Adrenal gland (tissue), 9 donors: ENCODE measurements at regions not wholly inside any gene's neighbourhood (a gene's known extent, or its start where the extent isn't known, plus 50 kb on each side); places are given as distances from the start of the nearest gene placed in this dataset.

Experiments used
- DNase-seq, 7 donors: peaks; one replicate each; pipeline ENCODE4 v3.0.0-alpha.2; 2019 to 2020
- H3K27ac ChIP-seq, 5 donors: fragments of 200-600 bp; sonication (generic) in 4 of 5; 1 replicate in 3 of 5; 2 replicates in 2 of 5; pipeline versions ENCODE4 v1.5.1 to v1.8.0; 2016 to 2020; ENCODE audit warnings: mild to moderate bottlenecking in 1 of 5
- H3K27me3 ChIP-seq: fragments of 200-600 bp; 2 replicates; pipeline ENCODE4 v1.8.0; 2021
- H3K36me3 ChIP-seq, 2 donors: fragments of 200-600 bp; replicated peaks in 1 of 2; 1 replicate in 1 of 2; 2 replicates in 1 of 2; pipeline versions ENCODE4 v1.5.1 to v1.8.0; 2018 to 2022
- H3K4me1 ChIP-seq, 2 donors: fragments of 200-600 bp; replicated peaks in 1 of 2; 1 replicate in 1 of 2; 2 replicates in 1 of 2; pipeline versions ENCODE4 v1.5.1 to v1.8.0; 2018 to 2021
- H3K4me3 ChIP-seq, 4 donors: fragments of 200-600 bp; sonication (generic) in 3 of 4; one replicate each; pipeline ENCODE4 v1.5.1; 2016 to 2018
- H3K9me3 ChIP-seq, 3 donors: fragments of 200-600 bp; sonication (generic) in 1 of 3; replicated peaks in 1 of 3; 1 replicate in 2 of 3; 2 replicates in 1 of 3; pipeline versions ENCODE4 v1.5.1 to v1.8.0; 2016 to 2021
- POLR2A ChIP-seq, 2 donors: fragments of 450-650 bp; IDR thresholded peaks; one replicate each; pipeline ENCODE4 v1.6.1; 2017; ENCODE audit warnings: antibody characterized with exemption in 2 of 2, mild to moderate bottlenecking in 2 of 2, moderate library complexity in 1 of 2
- WGBS, 4 donors: extraction: QIAGEN DNeasy Blood & Tissue Kit in 2 of 4; methylation state at CpG; one replicate each; pipeline versions ENCODE4 v1.1.5 to v1.1.7; 2013 to 2017; 5-methylcytosine and 5-hydroxymethylcytosine counted together
- intact Hi-C, 2 donors: fragments of 100-400 bp; cut with DNase I; formaldehyde crosslinking; loops; one replicate each; pipeline versions ENCODE4 v1.14.1 to v1.15.0; 2022 to 2023
- TF ChIP-seq, protein P1 (sequence below), 6 experiments: fragments of 450-650 bp in 4 of 6; fragments of 200-600 bp in 2 of 6; sonication (generic) in 1 of 6; IDR thresholded peaks; 1 replicate in 5 of 6; 2 replicates in 1 of 6; pipeline versions ENCODE4 v1.5.1 to v1.8.0; 2016 to 2021; ENCODE audit warnings: antibody characterized with exemption in 6 of 6, mild to moderate bottlenecking in 2 of 6, moderate library complexity in 1 of 6
- donor health status: healthy with polysubstance abuse.
- donor health status: Bipolar disorder and iron deficiency.
- donor health status: DM: yes; HTN: yes; CAD: no.
- donor health status: DM: no; HTN: no; CAD: no.
- donor health status: DM: no; HTN: no; CAD: no.

- H3K9me3 ChIP-seq = no peaks in the 10 kb centered on the region
These were observed 759.3 kb downstream of the BCL11B start for GRCh38 chr14:98512501-98513251.

DNA sequence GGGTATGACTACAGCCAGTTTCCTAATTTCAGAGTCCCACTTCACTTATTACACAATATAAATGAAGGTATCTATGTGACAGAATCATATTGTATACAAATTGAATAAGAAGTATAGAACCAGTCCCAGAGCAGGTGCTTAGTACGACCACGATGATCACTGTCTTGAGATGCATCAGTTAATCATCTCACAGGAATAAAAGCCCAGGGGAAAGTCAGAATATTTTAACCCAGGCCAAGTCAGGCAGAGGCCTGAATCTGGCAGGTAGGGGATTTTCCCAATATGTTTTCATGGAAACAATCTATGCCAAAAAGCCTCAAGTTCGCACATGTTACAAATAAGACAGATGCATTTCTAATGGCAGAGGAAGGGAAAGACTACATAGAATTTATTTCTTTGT is 758.4 kb downstream of the BCL11B start:
- no peak for DNase-seq
- Histone ChIP-seq H3K4me3 (no peak overlapping the region), H3K4me1 (no peaks in the 10 kb centered on the region), H3K9me3 (no peaks in the 10 kb centered on the region), H3K36me3 (no peaks in the 10 kb centered on the region), H3K27me3 (no peaks in the 10 kb centered on the region), H3K27ac (no peak overlapping the region)
- 75 to 80% (median 77%) methylated on average over 3 of the region's 3 CpGs for WGBS, 4 donors
- intact Hi-C loops = no loop called here
- TF ChIP-seq POLR2A (IDR thresholded peaks at IDR 0.05) = no peak
- TF ChIP-seq, protein P1, sequence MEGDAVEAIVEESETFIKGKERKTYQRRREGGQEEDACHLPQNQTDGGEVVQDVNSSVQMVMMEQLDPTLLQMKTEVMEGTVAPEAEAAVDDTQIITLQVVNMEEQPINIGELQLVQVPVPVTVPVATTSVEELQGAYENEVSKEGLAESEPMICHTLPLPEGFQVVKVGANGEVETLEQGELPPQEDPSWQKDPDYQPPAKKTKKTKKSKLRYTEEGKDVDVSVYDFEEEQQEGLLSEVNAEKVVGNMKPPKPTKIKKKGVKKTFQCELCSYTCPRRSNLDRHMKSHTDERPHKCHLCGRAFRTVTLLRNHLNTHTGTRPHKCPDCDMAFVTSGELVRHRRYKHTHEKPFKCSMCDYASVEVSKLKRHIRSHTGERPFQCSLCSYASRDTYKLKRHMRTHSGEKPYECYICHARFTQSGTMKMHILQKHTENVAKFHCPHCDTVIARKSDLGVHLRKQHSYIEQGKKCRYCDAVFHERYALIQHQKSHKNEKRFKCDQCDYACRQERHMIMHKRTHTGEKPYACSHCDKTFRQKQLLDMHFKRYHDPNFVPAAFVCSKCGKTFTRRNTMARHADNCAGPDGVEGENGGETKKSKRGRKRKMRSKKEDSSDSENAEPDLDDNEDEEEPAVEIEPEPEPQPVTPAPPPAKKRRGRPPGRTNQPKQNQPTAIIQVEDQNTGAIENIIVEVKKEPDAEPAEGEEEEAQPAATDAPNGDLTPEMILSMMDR (IDR thresholded peaks at IDR 0.05) = no peak

More at GRCh38 chr14:98512501-98513251, 759.3 kb downstream of the BCL11B start:
- intact Hi-C loops = no loop called here
- 36 to 45% (median 41%) methylated on average over 10 of the region's 10 CpGs for WGBS, 4 donors
- Histone ChIP-seq H3K4me3 (no peak overlapping the region), H3K36me3 (no peaks in the 10 kb centered on the region), H3K27ac (no peak overlapping the region), H3K27me3 (no peaks in the 10 kb centered on the region), H3K4me1 (no peaks in the 10 kb centered on the region)
- no peak for DNase-seq
- TF ChIP-seq, protein P1 (IDR thresholded peaks at IDR 0.05) = no peak
- TF ChIP-seq POLR2A (IDR thresholded peaks at IDR 0.05) = no peak

GRCh38 chr14:98514016-98514415 is 758.0 kb downstream of the BCL11B start:
- H3K27me3 ChIP-seq = no peaks in the 10 kb centered on the region
- TF ChIP-seq, protein P1 (IDR thresholded peaks at IDR 0.05) = no peak
- no peak for TF ChIP-seq POLR2A (IDR thresholded peaks at IDR 0.05)
- no peak for DNase-seq
- intact Hi-C loops = no loop called here
- no peak overlapping the region for H3K27ac ChIP-seq
- no peaks in the 10 kb centered on the region for H3K9me3 ChIP-seq
- H3K4me1 ChIP-seq = no peaks in the 10 kb centered on the region
- no peaks in the 10 kb centered on the region for H3K36me3 ChIP-seq
- no peak overlapping the region for H3K4me3 ChIP-seq

DNA sequence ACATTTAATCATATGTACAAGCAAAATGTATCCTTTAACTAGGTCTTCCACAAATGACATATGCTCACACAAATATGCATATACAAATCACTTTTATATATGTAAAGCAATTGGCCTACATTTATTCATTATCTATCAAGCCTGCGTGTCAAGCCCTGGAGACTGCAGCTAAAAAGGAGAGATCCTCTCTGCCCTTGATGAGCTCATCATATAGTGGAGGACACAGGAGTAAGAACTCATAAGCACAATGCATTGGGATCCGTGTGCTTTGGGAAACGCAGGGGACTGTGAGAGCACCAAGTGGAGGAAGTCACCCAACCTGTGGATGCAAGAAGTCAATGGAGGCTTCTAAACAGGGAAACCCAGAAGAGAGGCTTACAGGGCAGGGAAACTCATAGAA is 735.7 kb downstream of the BCL11B start:
- 60 to 80% (median 75%) methylated on average over 3 of the region's 3 CpGs for WGBS, 4 donors
- intact Hi-C loops = no loop called here
- no peaks in the 10 kb centered on the region for H3K9me3 ChIP-seq
- no peaks in the 10 kb centered on the region for H3K4me1 ChIP-seq
- no peak for DNase-seq
- TF ChIP-seq, protein P1 (IDR thresholded peaks at IDR 0.05) = no peak
- no peak for TF ChIP-seq POLR2A (IDR thresholded peaks at IDR 0.05)
- no peak overlapping the region for H3K27ac ChIP-seq
- H3K36me3 ChIP-seq = no peaks in the 10 kb centered on the region
- no peak overlapping the region for H3K4me3 ChIP-seq
- no peaks in the 10 kb centered on the region for H3K27me3 ChIP-seq
